ENCODE measurements at regions not wholly inside any gene's neighbourhood (a gene's known extent, or its start where the extent isn't known, plus 50 kb on each side); places are given as distances from the start of the nearest gene placed in this dataset.

- TF ChIP-seq PCBP2 (optimal IDR thresholded peaks at IDR 0.05; ENCODE audit: low read depth, low read length, poor library complexity, severe bottlenecking): no peak
- no peak for TF ChIP-seq PRDM10 (CRISPR knock-in tag; IDR thresholded peaks at IDR 0.05; ENCODE audit: low read depth)
- no peak for TF ChIP-seq ZSCAN25 (CRISPR knock-in tag; IDR thresholded peaks at IDR 0.05)
- TF ChIP-seq SIN3A (IDR thresholded peaks at IDR 0.05; ENCODE audit: borderline replicate concordance, low read depth, low read length): no peak
- no peak for TF ChIP-seq ZBTB1 (CRISPR knock-in tag; IDR thresholded peaks at IDR 0.05; ENCODE audit: borderline replicate concordance)
- TF ChIP-seq ZNF749 (CRISPR knock-in tag; IDR thresholded peaks at IDR 0.05; ENCODE audit: borderline replicate concordance): no peak
- no peak for TF ChIP-seq RBAK (CRISPR knock-in tag; IDR thresholded peaks at IDR 0.05)
These were observed 451.1 kb downstream of the DSC3 start for GRCh38 chr18:30591462-30591861.
